Activated CD4-positive, alpha-beta T cell treated with anti-CD3 and anti-CD28 coated beads for 36 hours (primary cell): ENCODE measurements at regions not wholly inside any gene's neighbourhood (a gene's known extent, or its start where the extent isn't known, plus 50 kb on each side); places are given as distances from the start of the nearest gene placed in this dataset.

Source experiments
- ATAC-seq: fragments of 200-7000 bp; cut with Tn5 transposase; one replicate; pipeline ENCODE4 v1.10.0; 2021; ENCODE audit warnings: mild to moderate bottlenecking, moderate library complexity
- CTCF ChIA-PET: fragments of 350-600 bp; sonication (Branson Sonifier 250); formaldehyde crosslinking; loops from one replicate; lab custom pipeline; 2021; ENCODE audit warnings: antibody characterized with exemption; lab: Charles Lee
- POLR2A ChIA-PET: fragments of 350-600 bp; sonication (Branson Sonifier 250); formaldehyde crosslinking; loops from one replicate; lab custom pipeline; 2021; ENCODE audit warnings: antibody characterized with exemption, inconsistent platforms; lab: Charles Lee
- DNase-seq: peaks from one replicate; pipeline ENCODE4 v3.0.0-alpha.2; 2020
- H3K27ac Mint-ChIP-seq: one replicate; pipeline ENCODE4 v1.8.0; 2021; ENCODE audit warnings: mixed read lengths
- H3K27me3 Mint-ChIP-seq: one replicate; pipeline ENCODE4 v1.8.0; 2021; ENCODE audit warnings: mixed read lengths
- H3K36me3 Mint-ChIP-seq: one replicate; pipeline ENCODE4 v1.8.0; 2021; ENCODE audit warnings: low read depth, mixed read lengths
- H3K4me1 Mint-ChIP-seq: one replicate; pipeline ENCODE4 v1.8.0; 2021; ENCODE audit warnings: mixed read lengths
- H3K4me3 Mint-ChIP-seq: one replicate; pipeline ENCODE4 v1.8.0; 2021; ENCODE audit warnings: mild to moderate bottlenecking, moderate library complexity, mixed read lengths
- H3K9me3 Mint-ChIP-seq: one replicate; pipeline ENCODE4 v1.8.0; 2021; ENCODE audit warnings: low read depth, mixed read lengths
- intact Hi-C, 2 experiments: fragments of 100-400 bp; cut with DNase I in 1 of 2; cut with micrococcal nuclease in 1 of 2; formaldehyde crosslinking; loops; one replicate each; pipeline versions ENCODE4 v1.14.2 to v1.15.1; 2022 to 2024; cut with DNase I, micrococcal nuclease

GRCh38 chr12:71071536-71072097, 86.2 kb downstream of the TSPAN8 start:
- intact Hi-C loops = no loop called here
- Mint-ChIP-seq H3K4me1 (no peaks in the 10 kb centered on the region), H3K9me3 (peaks cover 4% of the 10 kb centered on the region), H3K4me3 (no peak overlapping the region), H3K27ac (no peak overlapping the region), H3K27me3 (no peaks in the 10 kb centered on the region), H3K36me3 (no peaks in the 10 kb centered on the region)
- DNase-seq (no peak), ATAC-seq (no peak)
- CTCF ChIA-PET = no interaction called here
- POLR2A ChIA-PET = no interaction called here

GRCh38 chr12:71070416-71071128, 87.2 kb downstream of the TSPAN8 start:
- intact Hi-C loops = no loop called here
- Mint-ChIP-seq H3K4me3 (no peak overlapping the region), H3K27me3 (no peaks in the 10 kb centered on the region), H3K36me3 (no peaks in the 10 kb centered on the region), H3K9me3 (peaks cover 4% of the 10 kb centered on the region), H3K27ac (no peak overlapping the region), H3K4me1 (no peaks in the 10 kb centered on the region)
- CTCF ChIA-PET = interaction anchor here (0.6 kb wide), 2 partner anchors 19 to 1079 kb away, joined by 3 to 4 read pairs; no protein-coding TSS in a partner anchor
- ATAC-seq (no peak), DNase-seq (no peak)
- POLR2A ChIA-PET = no interaction called here

- DNase-seq (no peak), ATAC-seq (no peak)
- no peaks in the 10 kb centered on the region for H3K4me1 Mint-ChIP-seq
- peaks cover 4% of the 10 kb centered on the region for H3K9me3 Mint-ChIP-seq
- ChIA-PET POLR2A (no interaction called here), CTCF (no interaction called here)
- no peaks in the 10 kb centered on the region for H3K36me3 Mint-ChIP-seq
- H3K27ac Mint-ChIP-seq = no peak overlapping the region
- no peak overlapping the region for H3K4me3 Mint-ChIP-seq
- intact Hi-C loops = no loop called here
- H3K27me3 Mint-ChIP-seq = no peaks in the 10 kb centered on the region
These were observed 88.5 kb downstream of the TSPAN8 start for GRCh38 chr12:71069311-71069710.

GRCh38 chr12:71063087-71063486, 94.7 kb downstream of the TSPAN8 start:
- intact Hi-C loops = no loop called here
- DNase-seq (no peak), ATAC-seq (no peak)
- CTCF ChIA-PET = no interaction called here
- Mint-ChIP-seq H3K27ac (no peak overlapping the region), H3K9me3 (no peaks in the 10 kb centered on the region), H3K4me1 (no peaks in the 10 kb centered on the region), H3K4me3 (no peak overlapping the region), H3K27me3 (no peaks in the 10 kb centered on the region), H3K36me3 (no peaks in the 10 kb centered on the region)
- POLR2A ChIA-PET = no interaction called here

- no peak overlapping the region for H3K4me3 Mint-ChIP-seq
- no peak for DNase-seq
- POLR2A ChIA-PET = no interaction called here
- CTCF ChIA-PET = no interaction called here
- intact Hi-C loops = no loop called here
- no peaks in the 10 kb centered on the region for H3K9me3 Mint-ChIP-seq
- no peaks in the 10 kb centered on the region for H3K27me3 Mint-ChIP-seq
- no peak for ATAC-seq
- no peaks in the 10 kb centered on the region for H3K4me1 Mint-ChIP-seq
- no peaks in the 10 kb centered on the region for H3K36me3 Mint-ChIP-seq
- no peak overlapping the region for H3K27ac Mint-ChIP-seq
These were observed 96.3 kb downstream of the TSPAN8 start for GRCh38 chr12:71061451-71061850.

- POLR2A ChIA-PET = no interaction called here
- intact Hi-C loops = no loop called here
These were observed 97.4 kb downstream of the TSPAN8 start for GRCh38 chr12:71060426-71060825.

GRCh38 chr12:71057330-71057729, 100.5 kb downstream of the TSPAN8 start:
- Mint-ChIP-seq H3K36me3 (no peaks in the 10 kb centered on the region), H3K4me3 (no peak overlapping the region), H3K9me3 (no peaks in the 10 kb centered on the region), H3K27ac (no peak overlapping the region), H3K27me3 (no peaks in the 10 kb centered on the region), H3K4me1 (no peaks in the 10 kb centered on the region)
- DNase-seq (no peak), ATAC-seq (no peak)
- ChIA-PET POLR2A (no interaction called here), CTCF (no interaction called here)
- intact Hi-C loops = no loop called here

More at GRCh38 chr12:71060426-71060825, 97.4 kb downstream of the TSPAN8 start:
- DNase-seq (no peak), ATAC-seq (no peak)
- Mint-ChIP-seq H3K27me3 (no peaks in the 10 kb centered on the region), H3K4me1 (no peaks in the 10 kb centered on the region), H3K9me3 (no peaks in the 10 kb centered on the region), H3K4me3 (no peak overlapping the region), H3K27ac (no peak overlapping the region), H3K36me3 (no peaks in the 10 kb centered on the region)
- CTCF ChIA-PET = no interaction called here

- Mint-ChIP-seq H3K36me3 (no peaks in the 10 kb centered on the region), H3K9me3 (no peaks in the 10 kb centered on the region)
- POLR2A ChIA-PET = no interaction called here
These were observed 103.2 kb downstream of the TSPAN8 start for GRCh38 chr12:71054551-71054950.

GRCh38 chr12:71046215-71046614, 111.6 kb downstream of the TSPAN8 start:
- no peak overlapping the region for H3K4me3 Mint-ChIP-seq
- intact Hi-C loops = no loop called here
- no peak for DNase-seq
- CTCF ChIA-PET = interaction anchor here (0.5 kb wide), 1 partner anchor 297 kb away, joined by 4 read pairs; no protein-coding TSS in a partner anchor
- H3K9me3 Mint-ChIP-seq = no peaks in the 10 kb centered on the region
- POLR2A ChIA-PET = no interaction called here
- no peak overlapping the region for H3K27ac Mint-ChIP-seq
- ATAC-seq = no peak
- H3K36me3 Mint-ChIP-seq = no peaks in the 10 kb centered on the region
- H3K27me3 Mint-ChIP-seq = peaks cover 2% of the 10 kb centered on the region
- H3K4me1 Mint-ChIP-seq = no peaks in the 10 kb centered on the region

More at GRCh38 chr12:71054551-71054950, 103.2 kb downstream of the TSPAN8 start:
- no peaks in the 10 kb centered on the region for H3K4me1 Mint-ChIP-seq
- intact Hi-C loops = no loop called here
- no peaks in the 10 kb centered on the region for H3K27me3 Mint-ChIP-seq
- no peak for DNase-seq
- H3K27ac Mint-ChIP-seq = no peak overlapping the region
- CTCF ChIA-PET = no interaction called here
- ATAC-seq = no peak
- no peak overlapping the region for H3K4me3 Mint-ChIP-seq

GRCh38 chr12:71045781-71046180, 112.0 kb downstream of the TSPAN8 start:
- CTCF ChIA-PET = interaction anchor here (0.5 kb wide), 1 partner anchor 296 kb away, joined by 4 read pairs; no protein-coding TSS in a partner anchor
- no peak overlapping the region for H3K27ac Mint-ChIP-seq
- no peak overlapping the region for H3K4me3 Mint-ChIP-seq
- DNase-seq (no peak), ATAC-seq (no peak)
- H3K36me3 Mint-ChIP-seq = no peaks in the 10 kb centered on the region
- intact Hi-C loops = no loop called here
- H3K4me1 Mint-ChIP-seq = no peaks in the 10 kb centered on the region
- H3K27me3 Mint-ChIP-seq = peaks cover 2% of the 10 kb centered on the region
- no peaks in the 10 kb centered on the region for H3K9me3 Mint-ChIP-seq
- POLR2A ChIA-PET = no interaction called here

GRCh38 chr12:71041476-71041875, 116.3 kb downstream of the TSPAN8 start:
- intact Hi-C loops = no loop called here
- H3K27me3 Mint-ChIP-seq = peaks cover 2% of the 10 kb centered on the region
- CTCF ChIA-PET = no interaction called here
- no peak overlapping the region for H3K27ac Mint-ChIP-seq
- POLR2A ChIA-PET = no interaction called here
- H3K4me3 Mint-ChIP-seq = no peak overlapping the region
- no peak for DNase-seq
- no peaks in the 10 kb centered on the region for H3K36me3 Mint-ChIP-seq
- no peak for ATAC-seq
- H3K4me1 Mint-ChIP-seq = no peaks in the 10 kb centered on the region
- no peaks in the 10 kb centered on the region for H3K9me3 Mint-ChIP-seq

GRCh38 chr12:71038960-71039359, 118.4 kb upstream of the PTPRR start:
- H3K4me3 Mint-ChIP-seq = no peak overlapping the region
- intact Hi-C loops = loop anchor here in 1 of 2 experiments (10.0 kb wide), 1 partner anchor 304 kb away; no protein-coding TSS in a partner anchor
- H3K27me3 Mint-ChIP-seq = no peaks in the 10 kb centered on the region
- no peaks in the 10 kb centered on the region for H3K4me1 Mint-ChIP-seq
- H3K27ac Mint-ChIP-seq = no peak overlapping the region
- no peak for ATAC-seq
- no peak for DNase-seq
- H3K36me3 Mint-ChIP-seq = no peaks in the 10 kb centered on the region
- ChIA-PET CTCF (no interaction called here), POLR2A (no interaction called here)
- H3K9me3 Mint-ChIP-seq = no peaks in the 10 kb centered on the region
